ENCODE measurements at regions not wholly inside any gene's neighbourhood (a gene's known extent, or its start where the extent isn't known, plus 50 kb on each side); places are given as distances from the start of the nearest gene placed in this dataset.

- Histone ChIP-seq H3K27me3 (ENCODE audit: control insufficient read depth, insufficient read depth, low read length) (no peaks in the 10 kb centered on the region), H3K27ac (ENCODE audit: insufficient read depth, low read length, poor library complexity, severe bottlenecking) (no peak overlapping the region), H3K4me1 (ENCODE audit: control insufficient read depth, insufficient read depth, low read length, poor library complexity, severe bottlenecking) (no peaks in the 10 kb centered on the region), H3K9me3 (ENCODE audit: control insufficient read depth in 2 of 2, low read length in 2 of 2) (no peaks in the 10 kb centered on the region), H3K4me3 (ENCODE audit: low read depth, low read length) (no peak overlapping the region), H3K36me3 (ENCODE audit: control insufficient read depth, insufficient read depth, low read length) (no peaks in the 10 kb centered on the region)
- H3K36me3 Mint-ChIP-seq = peaks cover 4% of the 10 kb centered on the region
- H3K27ac Mint-ChIP-seq = no peak overlapping the region
- H3K4me3 Mint-ChIP-seq = no peak overlapping the region
- DNase-seq (no peak), ATAC-seq (ENCODE audit: low read depth in 2 of 2) (no peak)
- no peaks in the 10 kb centered on the region for H3K4me1 Mint-ChIP-seq
- peaks cover 9% of the 10 kb centered on the region for H3K27me3 Mint-ChIP-seq
- H3K9me3 Mint-ChIP-seq = peaks cover 0 to 18% (median 5%) of the 10 kb centered on the region in 7 donors
Observed at GRCh38 chr2:75277111-75277510, 77.8 kb upstream of the TACR1 start.

DNA sequence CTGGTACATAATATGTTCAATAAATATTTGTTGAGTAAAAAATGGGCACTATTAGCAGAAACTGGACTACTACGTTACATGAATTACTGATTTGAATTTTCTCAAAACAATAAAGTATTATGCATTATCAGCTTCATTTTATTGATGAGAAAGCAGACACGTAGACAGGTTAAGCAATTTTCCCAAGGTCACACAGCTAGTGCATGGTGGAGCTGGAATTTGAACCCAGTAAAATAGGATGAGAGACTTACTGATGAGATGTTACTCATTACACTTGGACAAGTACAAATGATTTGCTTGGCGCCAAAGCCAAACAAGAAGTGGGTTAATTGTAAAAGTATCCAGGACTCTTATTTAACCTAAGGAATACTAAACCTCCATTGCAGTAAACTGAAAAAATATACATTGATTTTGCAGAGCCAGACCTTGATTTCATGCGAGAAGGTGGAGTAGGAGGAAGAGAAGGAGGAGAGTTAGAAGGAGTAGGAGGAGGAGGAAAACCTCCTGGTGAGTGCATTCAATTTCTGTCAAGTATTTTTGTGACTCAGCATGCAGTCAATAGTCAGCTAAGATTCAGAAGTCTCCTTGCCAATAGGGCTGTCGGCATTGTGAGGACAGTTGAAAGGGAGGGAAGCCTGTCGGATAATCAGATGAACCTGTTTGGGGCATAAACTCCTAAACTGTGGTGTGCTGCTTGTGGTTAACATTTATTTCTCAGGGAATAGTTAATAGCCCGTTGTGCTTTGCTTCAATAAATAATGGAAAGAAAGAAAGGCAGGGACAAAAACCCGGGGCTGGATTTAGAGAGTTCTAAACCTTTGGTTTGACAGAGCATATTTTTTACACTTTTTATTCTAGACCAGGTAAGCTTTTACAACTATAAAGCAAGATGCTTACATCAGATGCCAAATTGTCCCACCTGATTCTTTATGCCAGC is 77.0 kb upstream of the TACR1 start:
- no peak overlapping the region for H3K4me3 Mint-ChIP-seq
- Histone ChIP-seq H3K36me3 (ENCODE audit: control insufficient read depth, insufficient read depth, low read length) (no peaks in the 10 kb centered on the region), H3K9me3 (ENCODE audit: control insufficient read depth in 2 of 2, low read length in 2 of 2) (no peaks in the 10 kb centered on the region), H3K27ac (ENCODE audit: insufficient read depth, low read length, poor library complexity, severe bottlenecking) (no peak overlapping the region), H3K4me3 (ENCODE audit: low read depth, low read length) (no peak overlapping the region), H3K27me3 (ENCODE audit: control insufficient read depth, insufficient read depth, low read length) (no peaks in the 10 kb centered on the region), H3K4me1 (ENCODE audit: control insufficient read depth, insufficient read depth, low read length, poor library complexity, severe bottlenecking) (no peaks in the 10 kb centered on the region)
- H3K9me3 Mint-ChIP-seq = peaks cover 0 to 18% (median 5%) of the 10 kb centered on the region in 7 donors
- H3K36me3 Mint-ChIP-seq = no peaks in the 10 kb centered on the region
- no peaks in the 10 kb centered on the region for H3K4me1 Mint-ChIP-seq
- no peak overlapping the region for H3K27ac Mint-ChIP-seq
- H3K27me3 Mint-ChIP-seq = peaks cover 9% of the 10 kb centered on the region
- ATAC-seq (ENCODE audit: low read depth in 2 of 2) = no peak
- no peak for DNase-seq

GRCh38 chr2:75274936-75275335 is 75.6 kb upstream of the TACR1 start:
- Mint-ChIP-seq H3K27ac (no peak overlapping the region), H3K4me3 (no peak overlapping the region), H3K27me3 (peaks cover 9% of the 10 kb centered on the region), H3K9me3 (peaks cover 0 to 18% (median 8%) of the 10 kb centered on the region in 7 donors), H3K4me1 (no peaks in the 10 kb centered on the region), H3K36me3 (no peaks in the 10 kb centered on the region)
- ATAC-seq (ENCODE audit: low read depth in 2 of 2) (no peak), DNase-seq (no peak)
- Histone ChIP-seq H3K36me3 (ENCODE audit: control insufficient read depth, insufficient read depth, low read length) (no peaks in the 10 kb centered on the region), H3K27me3 (ENCODE audit: control insufficient read depth, insufficient read depth, low read length) (no peaks in the 10 kb centered on the region), H3K4me3 (ENCODE audit: low read depth, low read length) (no peak overlapping the region), H3K4me1 (ENCODE audit: control insufficient read depth, insufficient read depth, low read length, poor library complexity, severe bottlenecking) (no peaks in the 10 kb centered on the region), H3K27ac (ENCODE audit: insufficient read depth, low read length, poor library complexity, severe bottlenecking) (no peak overlapping the region), H3K9me3 (ENCODE audit: control insufficient read depth in 2 of 2, low read length in 2 of 2) (no peaks in the 10 kb centered on the region)

GRCh38 chr2:75268112-75268511 is 68.8 kb upstream of the TACR1 start:
- peaks cover 0 to 27% (median 4%) of the 10 kb centered on the region in 7 donors for H3K9me3 Mint-ChIP-seq
- H3K27ac Mint-ChIP-seq = no peak overlapping the region
- no peaks in the 10 kb centered on the region for H3K36me3 ChIP-seq (ENCODE audit: control insufficient read depth, insufficient read depth, low read length)
- H3K4me3 ChIP-seq (ENCODE audit: low read depth, low read length) = no peak overlapping the region
- no peaks in the 10 kb centered on the region for H3K4me1 Mint-ChIP-seq
- H3K27ac ChIP-seq (ENCODE audit: insufficient read depth, low read length, poor library complexity, severe bottlenecking) = no peak overlapping the region
- ATAC-seq (ENCODE audit: low read depth in 2 of 2) = no peak
- H3K9me3 ChIP-seq (ENCODE audit: control insufficient read depth in 2 of 2, low read length in 2 of 2) = peaks cover 0 to 4% of the 10 kb centered on the region in 2 experiments
- no peaks in the 10 kb centered on the region for H3K36me3 Mint-ChIP-seq
- H3K27me3 Mint-ChIP-seq = peaks cover 9% of the 10 kb centered on the region
- DNase-seq = no peak
- no peak overlapping the region for H3K4me3 Mint-ChIP-seq
- H3K4me1 ChIP-seq (ENCODE audit: control insufficient read depth, insufficient read depth, low read length, poor library complexity, severe bottlenecking) = no peaks in the 10 kb centered on the region
- H3K27me3 ChIP-seq (ENCODE audit: control insufficient read depth, insufficient read depth, low read length) = no peaks in the 10 kb centered on the region

DNA sequence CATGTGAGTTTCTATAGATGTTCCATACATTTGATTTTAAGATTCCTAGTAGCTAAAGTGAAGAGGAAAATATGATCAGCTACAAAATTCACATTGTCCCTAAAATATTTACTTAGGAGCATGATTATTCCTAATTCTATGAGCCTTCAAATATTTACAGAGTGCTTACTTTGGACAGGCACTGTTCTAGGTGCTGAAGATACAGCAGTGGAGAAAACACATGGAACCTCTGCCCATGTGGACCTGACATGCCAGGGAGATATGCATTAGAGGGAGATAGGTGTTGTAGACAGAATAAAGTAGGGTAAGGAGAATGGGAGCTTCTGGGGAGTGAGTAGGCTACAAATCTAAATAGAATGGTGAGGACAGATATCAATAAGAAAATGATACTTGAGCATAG is 62.6 kb upstream of the TACR1 start:
- no peaks in the 10 kb centered on the region for H3K4me1 Mint-ChIP-seq
- H3K9me3 Mint-ChIP-seq = peaks cover 0 to 43% (median 10%) of the 10 kb centered on the region in 7 donors
- H3K36me3 Mint-ChIP-seq = no peaks in the 10 kb centered on the region
- ATAC-seq (ENCODE audit: low read depth in 2 of 2) (no peak), DNase-seq (no peak)
- no peak overlapping the region for H3K27ac ChIP-seq (ENCODE audit: insufficient read depth, low read length, poor library complexity, severe bottlenecking)
- no peak overlapping the region for H3K4me3 ChIP-seq (ENCODE audit: low read depth, low read length)
- H3K27me3 ChIP-seq (ENCODE audit: control insufficient read depth, insufficient read depth, low read length) = no peaks in the 10 kb centered on the region
- no peaks in the 10 kb centered on the region for H3K27me3 Mint-ChIP-seq
- H3K9me3 ChIP-seq (ENCODE audit: control insufficient read depth in 2 of 2, low read length in 2 of 2) = peaks cover 8 to 23% of the 10 kb centered on the region in 2 experiments
- H3K27ac Mint-ChIP-seq = no peak overlapping the region
- no peaks in the 10 kb centered on the region for H3K4me1 ChIP-seq (ENCODE audit: control insufficient read depth, insufficient read depth, low read length, poor library complexity, severe bottlenecking)
- no peaks in the 10 kb centered on the region for H3K36me3 ChIP-seq (ENCODE audit: control insufficient read depth, insufficient read depth, low read length)
- H3K4me3 Mint-ChIP-seq = no peak overlapping the region

DNA sequence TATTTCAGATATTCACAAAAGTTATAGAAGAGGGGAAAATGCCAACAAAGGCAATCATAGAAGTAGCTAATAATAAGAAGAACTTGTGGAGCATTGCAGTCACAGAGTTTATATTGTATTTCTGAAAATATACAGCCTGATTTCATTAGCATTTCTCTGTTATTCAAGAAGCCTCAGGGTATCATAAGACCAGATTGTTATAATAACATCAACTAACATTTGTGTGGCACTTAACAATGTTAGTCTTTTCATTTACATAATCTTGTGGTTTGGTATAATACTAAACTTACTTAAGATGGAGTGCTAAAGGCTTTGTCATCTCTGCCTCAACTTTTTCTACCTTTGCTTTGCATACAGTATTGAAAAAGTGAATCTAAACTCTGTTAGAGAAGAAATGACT is 61.6 kb upstream of the TACR1 start:
- H3K4me1 ChIP-seq (ENCODE audit: control insufficient read depth, insufficient read depth, low read length, poor library complexity, severe bottlenecking) = no peaks in the 10 kb centered on the region
- DNase-seq (no peak), ATAC-seq (ENCODE audit: low read depth in 2 of 2) (no peak)
- Mint-ChIP-seq H3K27me3 (no peaks in the 10 kb centered on the region), H3K4me3 (no peak overlapping the region), H3K36me3 (no peaks in the 10 kb centered on the region), H3K27ac (no peak overlapping the region), H3K4me1 (no peaks in the 10 kb centered on the region), H3K9me3 (peaks cover 0 to 46% (median 14%) of the 10 kb centered on the region in 7 donors)
- H3K4me3 ChIP-seq (ENCODE audit: low read depth, low read length) = no peak overlapping the region
- no peaks in the 10 kb centered on the region for H3K27me3 ChIP-seq (ENCODE audit: control insufficient read depth, insufficient read depth, low read length)
- H3K36me3 ChIP-seq (ENCODE audit: control insufficient read depth, insufficient read depth, low read length) = no peaks in the 10 kb centered on the region
- no peak overlapping the region for H3K27ac ChIP-seq (ENCODE audit: insufficient read depth, low read length, poor library complexity, severe bottlenecking)
- peaks cover 8 to 20% of the 10 kb centered on the region in 2 experiments for H3K9me3 ChIP-seq (ENCODE audit: control insufficient read depth in 2 of 2, low read length in 2 of 2)

DNA sequence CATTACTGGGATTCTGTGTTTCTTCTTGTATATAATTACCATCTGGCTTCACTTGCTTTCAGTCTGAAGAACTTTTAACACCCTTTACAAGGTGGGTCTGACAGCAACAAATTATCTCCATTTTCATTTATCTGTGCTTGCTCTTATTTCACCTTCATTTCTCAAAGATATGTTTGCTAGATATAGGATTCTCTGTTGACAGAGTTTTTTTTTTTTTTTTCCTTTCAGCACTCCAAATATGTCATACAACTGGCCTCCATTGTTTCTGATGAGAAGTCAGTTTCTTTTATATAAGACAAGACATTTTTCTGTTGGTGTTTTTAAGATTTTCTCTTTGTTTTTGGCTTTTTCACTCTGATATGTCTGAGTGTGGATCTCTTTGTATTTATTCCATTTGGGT is 59.3 kb upstream of the TACR1 start:
- Mint-ChIP-seq H3K27me3 (no peaks in the 10 kb centered on the region), H3K4me1 (no peaks in the 10 kb centered on the region), H3K36me3 (no peaks in the 10 kb centered on the region), H3K27ac (no peak overlapping the region), H3K4me3 (no peak overlapping the region), H3K9me3 (peaks cover 0 to 36% (median 5%) of the 10 kb centered on the region in 7 donors)
- Histone ChIP-seq H3K4me1 (ENCODE audit: control insufficient read depth, insufficient read depth, low read length, poor library complexity, severe bottlenecking) (no peaks in the 10 kb centered on the region), H3K27ac (ENCODE audit: insufficient read depth, low read length, poor library complexity, severe bottlenecking) (no peak overlapping the region), H3K4me3 (ENCODE audit: low read depth, low read length) (no peak overlapping the region), H3K9me3 (ENCODE audit: control insufficient read depth in 2 of 2, low read length in 2 of 2) (peaks cover 8 to 19% of the 10 kb centered on the region in 2 experiments), H3K36me3 (ENCODE audit: control insufficient read depth, insufficient read depth, low read length) (no peaks in the 10 kb centered on the region), H3K27me3 (ENCODE audit: control insufficient read depth, insufficient read depth, low read length) (no peaks in the 10 kb centered on the region)
- DNase-seq = no peak
- ATAC-seq (ENCODE audit: low read depth in 2 of 2) = no peak

- Mint-ChIP-seq H3K27me3 (peaks cover 5% of the 10 kb centered on the region), H3K4me3 (no peak overlapping the region), H3K36me3 (no peaks in the 10 kb centered on the region), H3K9me3 (peaks cover 0 to 28% (median 4%) of the 10 kb centered on the region in 7 donors), H3K4me1 (no peaks in the 10 kb centered on the region), H3K27ac (no peak overlapping the region)
- H3K9me3 ChIP-seq (ENCODE audit: control insufficient read depth in 2 of 2, low read length in 2 of 2) = peaks cover 8 to 19% of the 10 kb centered on the region in 2 experiments
- no peak overlapping the region for H3K27ac ChIP-seq (ENCODE audit: insufficient read depth, low read length, poor library complexity, severe bottlenecking)
- H3K27me3 ChIP-seq (ENCODE audit: control insufficient read depth, insufficient read depth, low read length) = no peaks in the 10 kb centered on the region
- no peak for ATAC-seq (ENCODE audit: low read depth in 2 of 2)
- DNase-seq = no peak
- no peaks in the 10 kb centered on the region for H3K36me3 ChIP-seq (ENCODE audit: control insufficient read depth, insufficient read depth, low read length)
- H3K4me3 ChIP-seq (ENCODE audit: low read depth, low read length) = no peak overlapping the region
- no peaks in the 10 kb centered on the region for H3K4me1 ChIP-seq (ENCODE audit: control insufficient read depth, insufficient read depth, low read length, poor library complexity, severe bottlenecking)
Observed at GRCh38 chr2:75256485-75256884, 57.2 kb upstream of the TACR1 start.
